HG03432 (cell line): ENCODE measurements at regions not wholly inside any gene's neighbourhood (a gene's known extent, or its start where the extent isn't known, plus 50 kb on each side); places are given as distances from the start of the nearest gene placed in this dataset.
A peak's percentile ranks its signal among the peaks of the same experiment; 100 is the strongest.

Experiments
- ATAC-seq: cut with Tn5 transposase; IDR thresholded peaks from one replicate; pipeline ENCODE4 v1.9.1; 2021; ENCODE audit warnings: mild to moderate bottlenecking, moderate library complexity; ENCODE audit not compliant: unreplicated experiment

GRCh38 chr13:68064001-68064770 is 834.0 kb upstream of the PCDH9 start:
- ATAC-seq = no peak

GRCh38 chr13:68063181-68063580 is 833.0 kb upstream of the PCDH9 start:
- no peak for ATAC-seq

DNA sequence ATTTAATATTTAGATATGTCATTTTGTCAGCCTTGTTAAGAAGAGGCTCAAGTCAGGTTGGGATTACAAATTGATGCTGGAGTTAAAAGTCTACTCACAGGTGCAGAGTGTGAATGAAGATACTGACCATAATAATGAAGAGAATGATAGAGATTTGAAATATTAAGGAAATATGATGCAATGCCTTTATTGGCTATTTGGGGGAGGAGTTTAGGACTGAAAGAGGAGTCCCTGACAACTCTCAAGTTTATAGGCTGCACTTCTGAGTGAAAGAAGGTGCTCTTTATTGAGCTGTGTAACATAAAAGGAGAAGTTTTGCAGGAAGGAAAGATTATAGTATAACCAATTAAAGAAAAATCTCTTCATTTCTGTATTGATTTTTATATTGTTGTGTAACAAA is 827.7 kb upstream of the PCDH9 start:
- no peak for ATAC-seq

- ATAC-seq = no peak
Measured at GRCh38 chr13:68056816-68057710, 826.9 kb upstream of the PCDH9 start.

DNA sequence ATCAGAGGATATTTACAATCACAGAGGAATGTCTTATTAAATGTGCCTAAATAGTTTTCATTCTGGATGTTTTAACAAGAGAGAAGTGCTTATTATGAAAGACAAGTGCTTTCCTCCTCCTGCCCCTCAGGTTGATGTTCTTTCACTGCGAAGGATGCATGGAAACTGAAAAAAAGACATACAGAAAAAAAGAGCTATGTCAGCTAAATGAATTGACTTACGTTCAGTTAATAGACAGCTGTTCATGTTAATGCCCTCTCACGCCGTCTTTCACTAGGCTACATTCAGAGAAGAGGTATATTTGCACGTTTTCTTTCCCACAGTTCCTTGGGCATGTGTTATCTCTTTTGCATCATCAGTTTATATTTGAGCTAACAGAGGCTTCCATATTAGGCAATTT is 821.8 kb upstream of the PCDH9 start:
- no peak for ATAC-seq

GRCh38 chr13:68050761-68051160 is 820.6 kb upstream of the PCDH9 start:
- no peak for ATAC-seq

GRCh38 chr13:68048802-68049359 is 818.7 kb upstream of the PCDH9 start:
- ATAC-seq = no peak

DNA sequence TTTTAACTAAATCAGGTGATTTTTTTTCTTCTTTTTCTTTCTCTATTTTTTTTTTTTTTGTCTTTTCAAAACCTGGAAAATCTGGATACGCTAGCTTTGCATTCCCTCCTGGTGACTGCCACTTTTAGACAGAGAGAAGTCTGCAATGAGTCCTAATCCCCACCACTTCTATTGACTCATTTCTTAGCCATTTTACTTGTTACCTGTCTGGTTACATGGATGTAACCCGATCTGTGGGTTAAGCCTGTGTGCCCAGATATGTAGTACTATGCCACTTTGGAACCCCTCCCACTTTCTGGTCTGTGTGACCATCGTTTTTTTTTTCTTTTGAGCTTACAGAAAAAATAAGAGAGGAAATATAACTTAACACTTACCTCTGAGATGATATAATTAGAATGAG is 817.8 kb upstream of the PCDH9 start:
- no peak for ATAC-seq

DNA sequence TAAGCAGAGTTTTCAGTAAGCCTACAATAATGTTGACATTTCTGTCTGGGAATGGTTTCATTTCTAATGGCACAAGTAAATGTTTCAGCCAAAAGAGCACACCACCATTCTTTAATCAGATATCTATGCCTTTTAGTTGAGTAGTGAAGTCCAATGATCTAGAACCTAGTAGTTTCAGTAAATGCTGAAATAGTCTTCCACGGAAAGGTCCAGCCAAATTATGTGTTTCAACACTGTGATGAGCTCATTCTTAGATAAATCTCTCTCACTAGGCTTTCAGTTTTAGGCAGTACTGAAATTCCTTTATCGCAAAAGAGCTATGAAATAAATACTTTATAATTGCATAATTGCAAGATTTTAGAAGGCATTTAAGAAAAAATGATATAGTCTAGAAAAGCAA is 816.8 kb upstream of the PCDH9 start:
- no peak for ATAC-seq

- peak; percentile 79 for ATAC-seq
Measured at GRCh38 chr13:68030152-68030809, 800.1 kb upstream of the PCDH9 start.

DNA sequence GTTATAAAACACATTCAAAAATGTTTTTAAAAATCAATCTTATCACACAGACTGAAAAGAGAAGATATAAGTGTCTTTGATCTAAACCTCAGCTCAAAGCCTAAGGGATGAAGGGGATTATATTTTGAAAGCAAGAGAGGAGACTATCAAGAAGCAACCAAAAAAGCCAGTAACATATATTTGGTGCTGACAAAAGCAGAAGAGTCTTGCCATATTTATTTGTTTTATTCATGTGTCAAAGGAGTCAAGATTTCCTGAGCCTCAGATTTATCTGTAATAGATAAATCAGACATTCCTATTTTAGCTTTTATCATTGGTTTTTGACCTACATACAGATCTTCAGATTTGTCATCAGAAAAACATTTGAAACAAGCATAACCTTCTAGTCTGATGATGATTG is 798.6 kb upstream of the PCDH9 start:
- ATAC-seq = no peak

DNA sequence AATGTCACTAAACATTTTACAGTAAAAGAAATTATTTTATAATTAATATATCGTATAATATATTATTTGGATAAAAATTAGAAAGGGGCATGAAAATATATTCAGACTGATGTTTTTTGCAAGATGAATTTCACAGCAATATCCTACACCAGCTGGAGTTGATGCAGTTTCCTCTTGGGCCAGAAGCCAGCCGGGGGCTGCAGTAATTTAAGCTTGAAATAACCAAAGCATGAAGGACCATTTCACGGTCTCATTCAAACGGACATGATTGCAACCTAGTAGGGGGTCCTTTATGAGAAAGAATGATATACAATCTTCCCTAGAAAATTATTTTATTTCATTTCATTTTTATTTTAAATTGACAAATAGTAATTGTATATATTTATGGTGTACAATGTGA is 797.2 kb upstream of the PCDH9 start:
- ATAC-seq = no peak

GRCh38 chr13:68026077-68026476 is 795.9 kb upstream of the PCDH9 start:
- ATAC-seq = peak; percentile 52

GRCh38 chr13:68025604-68026003 is 795.5 kb upstream of the PCDH9 start:
- no peak for ATAC-seq

DNA sequence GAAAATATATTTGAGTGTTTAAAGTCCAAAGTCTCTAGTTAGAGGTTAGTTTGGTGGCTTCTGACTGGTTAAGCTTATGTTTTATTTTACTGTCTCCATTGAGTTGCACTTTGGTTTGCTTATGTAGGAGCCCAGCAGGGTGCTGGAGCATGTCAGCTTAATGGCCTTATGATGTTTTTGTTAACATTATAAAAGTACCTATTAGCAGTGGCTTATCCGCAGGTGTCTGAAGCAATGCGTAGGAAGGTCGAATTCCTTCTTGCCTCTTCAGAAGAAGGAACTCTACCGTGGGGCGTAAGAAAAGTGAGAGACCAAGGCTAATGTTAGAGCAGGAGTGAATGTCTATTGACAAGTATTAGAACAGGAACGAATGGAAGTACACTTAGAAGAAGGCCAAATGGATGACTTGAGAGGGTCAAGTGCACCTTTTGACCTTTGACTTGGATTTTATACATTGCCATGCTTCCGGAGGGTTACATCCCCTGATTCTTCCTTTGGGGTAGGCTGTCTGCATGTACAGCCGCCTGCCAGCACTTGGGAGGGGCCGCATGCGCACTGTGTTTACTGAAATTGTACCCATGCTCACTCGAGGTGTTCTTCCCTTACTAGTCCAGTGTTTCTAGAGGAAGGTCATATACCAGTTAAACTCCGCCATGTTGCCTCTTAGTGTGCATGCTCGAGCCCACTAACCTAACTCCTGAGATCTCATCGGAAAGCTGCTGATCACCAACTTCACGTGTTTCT is 793.9 kb upstream of the PCDH9 start:
- no peak for ATAC-seq

- ATAC-seq = no peak
Measured at GRCh38 chr13:68019901-68020300, 789.8 kb upstream of the PCDH9 start.

DNA sequence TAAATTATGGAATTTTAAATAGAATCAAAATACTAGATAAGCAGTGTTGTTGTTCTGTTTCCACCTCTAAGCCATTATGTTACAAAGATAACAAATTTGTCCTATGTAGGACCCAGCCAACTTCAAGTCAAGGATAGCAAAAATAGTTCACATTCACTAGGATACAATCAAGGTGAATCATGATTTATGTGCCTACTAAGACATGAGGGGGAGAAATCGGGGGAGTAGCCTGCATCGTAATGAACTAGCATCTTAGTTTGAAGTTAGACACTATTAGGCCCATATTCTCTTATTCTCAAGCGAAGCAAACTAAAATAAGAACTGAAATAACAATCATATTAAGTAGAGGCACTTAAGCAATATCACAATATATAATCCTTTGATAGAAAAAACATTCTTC is 779.4 kb upstream of the PCDH9 start:
- no peak for ATAC-seq

DNA sequence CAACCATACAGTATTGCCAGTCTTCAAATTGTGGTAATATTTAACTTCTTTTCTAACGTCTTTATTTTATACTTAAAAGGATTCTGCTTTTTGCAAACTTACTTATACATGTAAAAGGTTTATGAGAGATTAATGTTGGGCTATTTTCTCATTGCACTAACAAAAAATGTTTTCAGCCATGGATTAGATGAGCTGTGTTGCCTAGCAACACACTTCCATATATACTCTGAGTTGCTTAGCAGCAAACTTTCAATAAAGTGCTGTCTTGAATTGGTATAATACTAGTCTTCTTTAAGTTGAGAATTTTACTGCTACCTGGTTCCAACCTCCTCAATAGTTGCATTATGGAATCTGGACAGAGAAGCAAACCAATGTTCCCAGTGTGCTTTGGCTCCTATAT is 777.4 kb upstream of the PCDH9 start:
- ATAC-seq = no peak

GRCh38 chr13:67996101-67996500 is 766.0 kb upstream of the PCDH9 start:
- ATAC-seq = no peak

GRCh38 chr13:67990868-67991267 is 760.7 kb upstream of the PCDH9 start:
- no peak for ATAC-seq

DNA sequence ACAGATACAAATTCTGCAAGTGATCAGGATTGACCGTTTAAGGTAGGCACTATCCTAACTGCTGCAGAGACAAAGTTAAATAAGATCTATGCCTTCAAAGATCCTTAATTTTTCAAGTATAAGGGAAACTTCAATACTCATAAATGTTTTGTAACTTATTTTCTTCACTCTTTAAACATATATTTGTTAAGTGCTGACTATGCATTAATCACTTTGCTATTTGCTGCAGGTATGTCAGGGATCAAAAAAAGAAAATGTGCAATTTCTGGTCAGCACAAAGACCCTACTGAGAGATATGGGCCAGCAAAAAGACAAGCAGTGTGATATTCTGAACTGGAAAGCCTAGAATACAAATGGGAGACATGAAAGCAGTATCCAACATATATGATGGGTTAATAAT is 756.1 kb upstream of the PCDH9 start:
- no peak for ATAC-seq
